K562 (cell line): ENCODE measurements at regions not wholly inside any gene's neighbourhood (a gene's known extent, or its start where the extent isn't known, plus 50 kb on each side); places are given as distances from the start of the nearest gene placed in this dataset.

Experiments
- POLR2AphosphoS5 ChIP-seq: IDR thresholded peaks from 2 replicates; pipeline ENCODE4 v1.6.1; 2011; ENCODE audit warnings: mild to moderate bottlenecking, low read depth, low read length, moderate library complexity; ENCODE audit not compliant: control insufficient read depth, insufficient read depth
- SREBF1 ChIP-seq: fragments of 150-350 bp; IDR thresholded peaks from 2 replicates; pipeline ENCODE4 v1.6.1; 2014; ENCODE audit warnings: antibody characterized with exemption, low read depth, low read length, borderline replicate concordance

DNA sequence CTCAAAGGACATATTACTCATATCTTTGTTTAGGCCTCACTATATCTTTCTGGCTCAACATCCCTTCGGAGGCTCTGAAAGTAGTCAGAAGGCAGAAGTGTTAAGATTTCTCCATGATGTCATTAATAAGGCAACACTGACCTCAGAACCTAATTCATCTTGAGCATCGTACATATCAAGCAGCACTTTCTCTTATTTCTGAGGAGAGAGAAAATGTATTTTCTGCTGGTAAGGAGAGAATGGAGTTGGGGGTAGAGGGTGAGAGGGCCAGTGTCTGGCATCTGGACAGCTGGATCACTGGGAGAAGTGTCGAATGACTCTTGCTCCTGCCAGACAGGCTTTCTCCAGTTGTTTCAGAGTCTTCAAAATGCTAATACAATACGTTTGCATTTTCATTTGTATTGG is 213.2 kb upstream of the PRICKLE1 start:
- no peak for TF ChIP-seq POLR2AphosphoS5
- no peak for TF ChIP-seq SREBF1
